Pancreas (tissue), 10 donors: ENCODE measurements at regions not wholly inside any gene's neighbourhood (a gene's known extent, or its start where the extent isn't known, plus 50 kb on each side); places are given as distances from the start of the nearest gene placed in this dataset.
"Not testable (repeated sequence)": the region's sequence is repeated elsewhere in the genome, so short reads cannot be mapped to it uniquely, and the experiment has no call there.

ENCODE experiments used
- ATAC-seq, 4 donors: fragments of 200-7000 bp; cut with Tn5 transposase; one replicate each; pipeline versions ENCODE4 v1.8.0 to v1.9.1; 2020; ENCODE audit warnings: mild to moderate bottlenecking in 4 of 4, moderate library complexity in 4 of 4
- DNase-seq, 6 donors: peaks; one replicate each; pipeline ENCODE4 v3.0.0-alpha.2; 2020
- FAIRE-seq: peaks from 2 replicates; lab custom pipeline; 2012; peaks lifted over from hg19 to GRCh38; lab: Jason Lieb, UNC
- H3K27ac ChIP-seq, 4 donors: fragments of 200-600 bp; sonication (generic); 1 replicate in 3 of 4; 2 replicates in 1 of 4; pipeline versions ENCODE4 v1.5.0 to v1.8.0; 2020
- H3K27me3 ChIP-seq, 4 donors: fragments of 200-600 bp; one replicate each; pipeline ENCODE4 v1.8.0; 2021
- H3K36me3 ChIP-seq, 3 donors: fragments of 200-600 bp; sonication (generic) in 1 of 3; one replicate each; pipeline versions ENCODE4 v1.5.0 to v1.8.0; 2020 to 2021
- H3K4me1 ChIP-seq, 3 donors: fragments of 200-600 bp; one replicate each; pipeline ENCODE4 v1.8.0; 2021
- H3K4me3 ChIP-seq, 4 donors: fragments of 200-600 bp; sonication (generic) in 2 of 4; one replicate each; pipeline versions ENCODE4 v1.5.0 to v1.8.0; 2020 to 2021
- H3K9me3 ChIP-seq, 4 donors: fragments of 200-600 bp; one replicate each; pipeline ENCODE4 v1.8.0; 2021
- WGBS, 2 donors: extraction: QIAGEN DNeasy Blood & Tissue Kit; methylation state at CpG; one replicate each; pipeline ENCODE4 v1.1.7; 2013; 5-methylcytosine and 5-hydroxymethylcytosine counted together
- intact Hi-C, 3 donors: fragments of 100-400 bp; cut with DNase I; formaldehyde crosslinking; loops; one replicate each; pipeline versions ENCODE4 v1.11.1 to v1.14.2; 2022
- TF ChIP-seq, protein P1 (sequence below), 4 donors: fragments of 200-600 bp; sonication (generic) in 3 of 4; IDR thresholded peaks; one replicate each; pipeline versions ENCODE4 v1.5.0 to v1.8.0; 2021; ENCODE audit warnings: antibody characterized with exemption in 4 of 4
- donor health status: healthy with polysubstance abuse.
- donor health status: DM: no; HTN: no; CAD: no; lungs with moderate emphysema.
- donor health status: DM: no; HTN: no; CAD: no.
- donor health status: control.
- donor health status: control.
- donor health status: Bipolar disorder and iron deficiency.
- donor health status: DM: yes; HTN: yes; CAD: no.
- donor health status: DM: no; HTN: no; CAD: no.
- donor health status: DM: no; HTN: no; CAD: no.
- donor health status: DM: yes; HTN: yes; CAD: no.

DNA sequence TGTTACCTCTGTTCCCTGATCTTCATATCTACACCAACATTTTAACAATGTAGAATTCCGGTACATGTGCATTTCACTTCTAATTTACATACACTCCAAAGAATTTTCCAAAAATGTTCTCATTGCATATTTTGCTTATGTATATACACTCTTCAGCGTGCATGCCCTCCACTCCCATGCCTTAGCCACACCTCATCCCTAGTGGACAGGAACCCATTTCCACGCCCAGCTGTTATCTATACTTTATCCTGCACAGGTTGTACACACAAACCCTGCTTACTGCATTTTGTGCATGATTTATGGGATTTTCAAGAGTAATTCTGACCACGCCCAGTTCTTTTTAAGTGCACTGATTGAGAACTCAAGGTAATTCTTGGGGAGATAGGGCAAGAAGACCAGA is 102.4 kb downstream of the TFAP2C start:
- no peaks in the 10 kb centered on the region for H3K9me3 ChIP-seq
- TF ChIP-seq, protein P1, sequence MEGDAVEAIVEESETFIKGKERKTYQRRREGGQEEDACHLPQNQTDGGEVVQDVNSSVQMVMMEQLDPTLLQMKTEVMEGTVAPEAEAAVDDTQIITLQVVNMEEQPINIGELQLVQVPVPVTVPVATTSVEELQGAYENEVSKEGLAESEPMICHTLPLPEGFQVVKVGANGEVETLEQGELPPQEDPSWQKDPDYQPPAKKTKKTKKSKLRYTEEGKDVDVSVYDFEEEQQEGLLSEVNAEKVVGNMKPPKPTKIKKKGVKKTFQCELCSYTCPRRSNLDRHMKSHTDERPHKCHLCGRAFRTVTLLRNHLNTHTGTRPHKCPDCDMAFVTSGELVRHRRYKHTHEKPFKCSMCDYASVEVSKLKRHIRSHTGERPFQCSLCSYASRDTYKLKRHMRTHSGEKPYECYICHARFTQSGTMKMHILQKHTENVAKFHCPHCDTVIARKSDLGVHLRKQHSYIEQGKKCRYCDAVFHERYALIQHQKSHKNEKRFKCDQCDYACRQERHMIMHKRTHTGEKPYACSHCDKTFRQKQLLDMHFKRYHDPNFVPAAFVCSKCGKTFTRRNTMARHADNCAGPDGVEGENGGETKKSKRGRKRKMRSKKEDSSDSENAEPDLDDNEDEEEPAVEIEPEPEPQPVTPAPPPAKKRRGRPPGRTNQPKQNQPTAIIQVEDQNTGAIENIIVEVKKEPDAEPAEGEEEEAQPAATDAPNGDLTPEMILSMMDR (IDR thresholded peaks at IDR 0.05) = no peak
- intact Hi-C loops = no loop called here
- WGBS, 2 donors = 72 to 77% methylated on average over 4 of the region's 4 CpGs
- H3K27ac ChIP-seq = no peak overlapping the region
- H3K27me3 ChIP-seq = no peaks in the 10 kb centered on the region
- no peak overlapping the region for H3K4me3 ChIP-seq
- no peak for ATAC-seq
- H3K36me3 ChIP-seq = no peaks in the 10 kb centered on the region
- DNase-seq = no peak
- no peak for FAIRE-seq
- H3K4me1 ChIP-seq = no peaks in the 10 kb centered on the region

DNA sequence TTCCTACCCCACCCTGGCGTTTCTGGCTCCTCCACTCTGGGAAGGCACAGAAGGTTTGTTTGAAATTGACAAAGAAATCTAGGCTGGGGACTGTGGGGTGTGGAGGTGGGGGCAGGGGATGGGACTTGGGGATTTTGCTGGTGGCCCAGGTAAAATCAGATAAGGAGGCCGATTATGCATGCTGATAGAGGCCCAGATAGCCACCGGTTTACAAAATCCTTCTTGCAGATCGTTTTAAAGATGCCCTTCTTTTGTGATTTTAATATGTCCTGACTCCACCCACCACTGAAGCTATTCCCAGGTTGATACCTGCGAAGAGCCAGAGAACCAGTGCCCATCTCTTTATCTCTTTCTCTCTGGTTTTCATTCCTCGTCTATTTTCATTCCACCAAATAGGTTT is 104.9 kb downstream of the TFAP2C start:
- no peaks in the 10 kb centered on the region for H3K36me3 ChIP-seq
- TF ChIP-seq, protein P1 (IDR thresholded peaks at IDR 0.05) = no peak
- no peak for ATAC-seq
- DNase-seq = no peak
- H3K27ac ChIP-seq = no peak overlapping the region
- H3K9me3 ChIP-seq = no peaks in the 10 kb centered on the region
- no peaks in the 10 kb centered on the region for H3K4me1 ChIP-seq
- 13 to 19% methylated on average over 6 of the region's 6 CpGs for WGBS, 2 donors
- intact Hi-C loops = no loop called here
- no peak overlapping the region for H3K4me3 ChIP-seq
- H3K27me3 ChIP-seq = no peaks in the 10 kb centered on the region
- no peak for FAIRE-seq

DNA sequence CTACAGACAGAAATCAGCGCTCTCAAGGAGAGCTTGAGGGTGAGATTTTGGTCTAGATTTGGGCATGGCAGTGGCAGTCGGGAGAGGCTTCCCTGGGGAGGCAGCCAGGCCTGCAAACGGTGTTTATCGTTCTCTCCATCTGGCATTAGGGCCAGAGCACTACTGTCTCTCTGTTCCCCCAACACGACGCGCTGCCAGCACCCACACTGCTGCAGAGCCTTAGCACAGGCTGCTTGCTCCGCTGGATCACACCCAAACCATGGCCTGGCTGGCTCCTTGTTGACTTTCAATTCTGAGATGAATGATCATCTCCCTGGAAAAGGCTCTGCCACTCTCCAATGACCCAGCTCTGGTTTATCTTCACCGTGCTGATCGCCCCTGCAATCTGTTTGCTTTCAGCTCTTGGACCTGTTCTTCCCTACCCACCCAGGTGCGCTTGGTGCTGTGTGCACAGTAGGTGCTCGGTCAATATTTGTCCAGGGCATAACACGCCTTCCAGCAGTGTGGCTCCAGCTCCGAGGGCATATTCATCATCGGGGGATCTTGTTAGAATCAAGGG is 106.1 kb downstream of the TFAP2C start:
- DNase-seq (no peak), FAIRE-seq (no peak)
- no peaks in the 10 kb centered on the region for H3K9me3 ChIP-seq

DNA sequence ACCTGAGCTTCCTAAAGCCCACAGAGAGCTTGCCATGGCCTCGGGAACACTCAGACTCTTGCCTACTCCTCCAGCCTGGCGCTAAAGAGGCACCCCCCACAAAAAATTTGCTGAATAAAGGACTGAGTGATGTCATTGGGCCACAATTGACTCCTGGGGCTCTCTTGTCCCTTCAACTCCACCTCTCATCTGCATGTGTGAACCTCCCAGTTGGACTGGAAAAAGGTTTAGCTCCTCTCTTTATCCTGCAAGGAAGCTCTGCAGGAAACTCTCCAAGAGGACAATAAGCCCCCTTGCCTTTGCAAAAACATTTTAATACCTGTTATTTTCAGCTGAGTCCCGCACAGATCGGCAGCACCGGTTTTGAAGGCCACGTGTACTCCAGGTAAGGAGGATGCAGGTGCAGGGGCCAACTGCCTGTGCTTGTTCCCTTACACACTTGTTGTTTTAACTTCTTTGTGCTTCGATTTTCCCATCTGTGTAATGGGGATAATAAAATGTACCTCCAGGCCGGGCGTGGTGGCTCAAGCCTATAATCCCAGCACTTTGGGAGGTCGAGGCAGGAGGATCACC is 107.3 kb downstream of the TFAP2C start:
- H3K27me3 ChIP-seq = no peaks in the 10 kb centered on the region
- no peak for FAIRE-seq
- H3K27ac ChIP-seq = no peak overlapping the region
- intact Hi-C loops = no loop called here
- ATAC-seq = no peak
- no peaks in the 10 kb centered on the region for H3K4me1 ChIP-seq
- H3K9me3 ChIP-seq = no peaks in the 10 kb centered on the region
- no peaks in the 10 kb centered on the region for H3K36me3 ChIP-seq
- DNase-seq = no peak
- TF ChIP-seq, protein P1 (IDR thresholded peaks at IDR 0.05) = no peak
- no peak overlapping the region for H3K4me3 ChIP-seq
- WGBS, 2 donors = 6% methylated on average over 10 of the region's 10 CpGs

More for the DNA sequence above, 106.1 kb downstream of the TFAP2C start:
- Histone ChIP-seq H3K4me1 (no peaks in the 10 kb centered on the region), H3K36me3 (no peaks in the 10 kb centered on the region), H3K27me3 (no peaks in the 10 kb centered on the region), H3K27ac (no peak overlapping the region), H3K4me3 (no peak overlapping the region)
- TF ChIP-seq, protein P1 (IDR thresholded peaks at IDR 0.05) = no peak
- intact Hi-C loops = no loop called here
- 10 to 12% methylated on average over 15 of the region's 15 CpGs for WGBS, 2 donors
- ATAC-seq = no peak

DNA sequence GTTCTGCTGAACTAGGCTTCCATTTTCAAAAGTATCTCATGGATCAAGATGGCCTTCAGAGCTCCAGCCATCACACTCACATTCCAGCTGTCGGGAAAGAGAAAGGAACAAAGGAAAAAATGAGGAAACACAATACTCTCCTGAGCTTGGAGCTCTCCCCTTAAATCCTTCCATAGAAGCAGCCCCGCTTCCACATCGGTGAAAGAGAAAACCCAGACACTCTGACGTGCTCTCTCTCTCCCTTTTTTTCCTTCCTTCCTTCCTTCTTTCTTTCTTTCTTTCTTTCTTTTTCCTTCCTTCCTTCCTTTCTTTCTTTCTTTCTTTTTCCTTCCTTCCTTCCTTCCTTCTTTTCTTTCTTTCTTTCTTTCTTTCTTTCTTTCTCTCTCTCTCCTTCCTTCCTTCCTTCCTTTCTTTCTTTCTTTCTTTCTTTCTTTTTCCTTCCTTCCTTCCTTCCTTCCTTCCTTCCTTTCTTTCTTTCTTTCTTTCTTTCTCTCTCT is 115.3 kb downstream of the TFAP2C start:
- not testable (repeated sequence) for ATAC-seq, H3K27me3 ChIP-seq
- WGBS, 2 donors = 88 to 90% methylated on average over 4 of the region's 4 CpGs

More for the DNA sequence above, 115.3 kb downstream of the TFAP2C start:
- FAIRE-seq, H3K4me3 ChIP-seq, H3K4me1 ChIP-seq, DNase-seq, H3K36me3 ChIP-seq, H3K9me3 ChIP-seq, intact Hi-C loops, H3K27ac ChIP-seq: not testable (repeated sequence)
